ENCODE measurements at regions not wholly inside any gene's neighbourhood (a gene's known extent, or its start where the extent isn't known, plus 50 kb on each side); places are given as distances from the start of the nearest gene placed in this dataset.
"Not testable (repeated sequence)": the region's sequence is repeated elsewhere in the genome, so short reads cannot be mapped to it uniquely, and the experiment has no call there.

GRCh38 chr2:95764966-95765365 is 173.2 kb downstream of the TRIM43 start:
- DNase-seq (ENCODE audit: low read depth), result not testable (repeated sequence)

- not testable (repeated sequence) for DNase-seq (ENCODE audit: low read depth)
Observed at GRCh38 chr2:95765925-95766910, 174.4 kb downstream of the TRIM43 start.

- DNase-seq (ENCODE audit: low read depth), result not testable (repeated sequence)
Observed at GRCh38 chr2:95767531-95767930, 175.7 kb downstream of the TRIM43 start.

- DNase-seq (ENCODE audit: low read depth), result not testable (repeated sequence)
Observed at GRCh38 chr2:95767950-95768349, 176.1 kb downstream of the TRIM43 start.

GRCh38 chr2:95769256-95769655 is 177.5 kb downstream of the TRIM43 start:
- not testable (repeated sequence) for DNase-seq (ENCODE audit: low read depth)

- not testable (repeated sequence) for DNase-seq (ENCODE audit: low read depth)
Observed at GRCh38 chr2:95770726-95771125, 178.9 kb downstream of the TRIM43 start.

GRCh38 chr2:95774322-95775192 is 182.8 kb downstream of the TRIM43 start:
- not testable (repeated sequence) for DNase-seq (ENCODE audit: low read depth)

- not testable (repeated sequence) for DNase-seq (ENCODE audit: low read depth)
Observed at GRCh38 chr2:95775193-95775531, 183.4 kb downstream of the TRIM43 start.

All from LHCN-M2 (cell line).